GM19455 (cell line): ENCODE measurements at regions not wholly inside any gene's neighbourhood (a gene's known extent, or its start where the extent isn't known, plus 50 kb on each side); places are given as distances from the start of the nearest gene placed in this dataset.
"Not testable (repeated sequence)": the region's sequence is repeated elsewhere in the genome, so short reads cannot be mapped to it uniquely, and the experiment has no call there.

Experiments used
- ATAC-seq: cut with Tn5 transposase; IDR thresholded peaks from one replicate; pipeline ENCODE4 v1.9.1; 2021; ENCODE audit not compliant: unreplicated experiment

- ATAC-seq = no peak
Observed at GRCh38 chr13:21910546-21910945, 239.7 kb downstream of the FGF9 start.

- ATAC-seq = no peak
Observed at GRCh38 chr13:21911646-21912298, 240.9 kb downstream of the FGF9 start.

GRCh38 chr13:21913010-21913409, 242.1 kb downstream of the FGF9 start:
- ATAC-seq = no peak

GRCh38 chr13:21917086-21918015, 246.5 kb downstream of the FGF9 start:
- ATAC-seq = no peak

GRCh38 chr13:21920802-21921201, 249.9 kb downstream of the FGF9 start:
- ATAC-seq = not testable (repeated sequence)

- no peak for ATAC-seq
Observed at GRCh38 chr13:21924958-21925357, 254.1 kb downstream of the FGF9 start.

GRCh38 chr13:21925720-21926119, 254.8 kb downstream of the FGF9 start:
- no peak for ATAC-seq

- no peak for ATAC-seq
Observed at GRCh38 chr13:21929400-21929799, 258.5 kb downstream of the FGF9 start.

- ATAC-seq = no peak
Observed at GRCh38 chr13:21930536-21930935, 259.7 kb downstream of the FGF9 start.

- ATAC-seq = no peak
Observed at GRCh38 chr13:21932578-21932977, 261.7 kb downstream of the FGF9 start.

GRCh38 chr13:21932996-21933395, 262.1 kb downstream of the FGF9 start:
- no peak for ATAC-seq

- ATAC-seq = no peak
Observed at GRCh38 chr13:21934284-21934683, 263.4 kb downstream of the FGF9 start.

- no peak for ATAC-seq
Observed at GRCh38 chr13:21936674-21937073, 265.8 kb downstream of the FGF9 start.

GRCh38 chr13:21938168-21938567, 267.3 kb downstream of the FGF9 start:
- no peak for ATAC-seq

GRCh38 chr13:21938636-21939035, 267.8 kb downstream of the FGF9 start:
- ATAC-seq = no peak

- ATAC-seq = no peak
Observed at GRCh38 chr13:21942061-21942460, 271.2 kb downstream of the FGF9 start.

GRCh38 chr13:21944610-21945009, 273.7 kb downstream of the FGF9 start:
- no peak for ATAC-seq

- ATAC-seq = no peak
Observed at GRCh38 chr13:21945195-21945594, 274.3 kb downstream of the FGF9 start.

GRCh38 chr13:21946964-21947363, 276.1 kb downstream of the FGF9 start:
- no peak for ATAC-seq

- no peak for ATAC-seq
Observed at GRCh38 chr13:21948769-21949474, 278.0 kb downstream of the FGF9 start.

- ATAC-seq = no peak
Observed at GRCh38 chr13:21949818-21950429, 279.1 kb downstream of the FGF9 start.
